NB4 (cell line): ENCODE measurements at regions not wholly inside any gene's neighbourhood (a gene's known extent, or its start where the extent isn't known, plus 50 kb on each side); places are given as distances from the start of the nearest gene placed in this dataset.

Experiments
- DNase-seq: peaks from one replicate; pipeline ENCODE4 v3.0.0; 2010; ENCODE audit warnings: low read depth
- H3K4me3 ChIP-seq: one replicate; pipeline ENCODE4 v1.5.1; 2011; ENCODE audit warnings: mild to moderate bottlenecking, low read depth, low read length, moderate library complexity
- MYC ChIP-seq: IDR thresholded peaks from 2 replicates; pipeline ENCODE4 v1.6.1; 2011; ENCODE audit warnings: low read depth, low read length
- POLR2A ChIP-seq: IDR thresholded peaks from 2 replicates; pipeline ENCODE4 v1.6.1; 2011; ENCODE audit warnings: mild to moderate bottlenecking; ENCODE audit not compliant: insufficient read length; ENCODE audit errors: extremely low read depth
- TF ChIP-seq, protein P1 (sequence below): IDR thresholded peaks from 2 replicates; pipeline ENCODE4 v1.6.1; 2011; ENCODE audit warnings: low read depth, low read length
- TF ChIP-seq, protein P2 (sequence below): IDR thresholded peaks from one replicate; pipeline ENCODE4 v1.5.1; 2012; ENCODE audit warnings: low read depth, low read length

DNA sequence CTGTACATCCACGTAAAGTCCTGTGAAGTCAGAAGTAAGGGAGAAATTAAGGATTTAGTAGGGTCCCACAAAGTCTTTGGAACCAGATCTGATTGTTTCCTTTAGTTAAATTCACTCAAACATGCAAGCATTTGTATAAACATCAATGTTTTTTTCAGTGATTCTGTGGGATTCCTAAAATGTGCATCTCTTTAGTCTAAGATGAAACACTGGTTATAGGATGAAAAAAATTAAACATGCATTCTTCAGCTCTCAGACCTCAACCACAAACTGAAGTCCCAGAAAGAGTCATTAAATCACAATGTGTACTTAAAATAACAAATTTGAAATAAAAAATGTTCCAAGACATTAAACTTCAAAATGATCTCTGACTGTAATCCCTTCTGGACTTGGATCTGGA lies 76.5 kb upstream of the APCDD1 start:
- TF ChIP-seq POLR2A, result no peak
- TF ChIP-seq, protein P1, sequence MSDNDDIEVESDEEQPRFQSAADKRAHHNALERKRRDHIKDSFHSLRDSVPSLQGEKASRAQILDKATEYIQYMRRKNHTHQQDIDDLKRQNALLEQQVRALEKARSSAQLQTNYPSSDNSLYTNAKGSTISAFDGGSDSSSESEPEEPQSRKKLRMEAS, result no peak
- TF ChIP-seq, protein P2, sequence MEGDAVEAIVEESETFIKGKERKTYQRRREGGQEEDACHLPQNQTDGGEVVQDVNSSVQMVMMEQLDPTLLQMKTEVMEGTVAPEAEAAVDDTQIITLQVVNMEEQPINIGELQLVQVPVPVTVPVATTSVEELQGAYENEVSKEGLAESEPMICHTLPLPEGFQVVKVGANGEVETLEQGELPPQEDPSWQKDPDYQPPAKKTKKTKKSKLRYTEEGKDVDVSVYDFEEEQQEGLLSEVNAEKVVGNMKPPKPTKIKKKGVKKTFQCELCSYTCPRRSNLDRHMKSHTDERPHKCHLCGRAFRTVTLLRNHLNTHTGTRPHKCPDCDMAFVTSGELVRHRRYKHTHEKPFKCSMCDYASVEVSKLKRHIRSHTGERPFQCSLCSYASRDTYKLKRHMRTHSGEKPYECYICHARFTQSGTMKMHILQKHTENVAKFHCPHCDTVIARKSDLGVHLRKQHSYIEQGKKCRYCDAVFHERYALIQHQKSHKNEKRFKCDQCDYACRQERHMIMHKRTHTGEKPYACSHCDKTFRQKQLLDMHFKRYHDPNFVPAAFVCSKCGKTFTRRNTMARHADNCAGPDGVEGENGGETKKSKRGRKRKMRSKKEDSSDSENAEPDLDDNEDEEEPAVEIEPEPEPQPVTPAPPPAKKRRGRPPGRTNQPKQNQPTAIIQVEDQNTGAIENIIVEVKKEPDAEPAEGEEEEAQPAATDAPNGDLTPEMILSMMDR, result no peak
- TF ChIP-seq MYC, result no peak
- no peak for DNase-seq
- H3K4me3 ChIP-seq, result no peak overlapping the region

DNA sequence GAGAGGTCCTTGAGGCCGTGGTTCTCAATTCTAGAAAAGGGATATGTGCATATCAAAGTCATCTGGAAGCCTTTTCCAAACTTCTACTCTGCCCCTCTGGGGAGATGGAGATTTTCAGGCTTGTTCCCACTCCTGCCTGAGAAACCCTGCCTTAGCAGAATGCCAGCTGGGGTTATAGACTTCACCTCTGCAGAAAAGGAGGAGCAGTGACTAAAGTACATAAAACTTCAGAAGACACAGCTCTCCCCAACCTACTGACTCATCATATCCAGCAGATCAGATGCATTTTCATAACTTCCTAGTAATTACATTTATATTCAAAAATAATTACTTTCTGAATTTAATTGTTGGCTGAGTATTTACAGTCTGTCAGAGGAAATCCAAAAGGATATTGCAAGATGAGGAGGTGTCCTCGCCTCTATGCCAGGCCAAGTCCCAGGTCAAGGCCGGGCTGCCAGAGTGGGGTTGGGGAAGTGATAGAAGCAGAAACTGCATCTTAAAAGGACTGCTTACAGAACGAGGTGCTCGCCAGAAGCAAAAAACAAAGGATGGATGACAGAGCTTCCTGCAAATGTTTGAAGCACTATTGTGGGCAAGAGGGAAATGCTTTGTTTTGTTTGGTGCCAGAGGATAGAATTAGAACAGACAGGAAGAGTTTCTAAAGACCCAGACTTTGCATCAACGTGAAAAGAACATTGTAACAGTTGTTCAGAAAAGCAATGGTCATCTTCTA lies 75.6 kb upstream of the APCDD1 start:
- TF ChIP-seq, protein P1, result no peak
- TF ChIP-seq MYC, result no peak
- TF ChIP-seq, protein P2, result no peak
- no peak for TF ChIP-seq POLR2A
- DNase-seq, result no peak
- H3K4me3 ChIP-seq, result no peak overlapping the region

DNA sequence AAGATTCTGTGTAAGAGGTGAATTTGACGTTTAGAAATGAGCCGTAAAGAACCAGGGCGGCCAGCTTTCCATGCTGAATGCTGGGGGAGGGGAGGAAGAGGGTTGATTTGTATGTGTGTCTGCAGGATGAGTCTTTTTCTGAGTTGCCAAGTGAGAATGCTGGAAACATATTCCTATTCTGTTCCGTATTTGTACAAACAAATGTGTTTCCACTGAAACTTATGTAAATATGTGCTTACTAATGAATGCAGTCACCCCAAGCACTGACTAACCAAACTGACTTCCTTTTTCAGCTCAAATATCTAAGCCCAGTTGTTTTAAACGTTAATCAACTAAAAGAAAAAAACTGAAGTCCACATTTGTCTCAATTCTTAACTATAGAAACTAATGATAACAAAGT lies 74.9 kb upstream of the APCDD1 start:
- TF ChIP-seq, protein P2, result no peak
- TF ChIP-seq POLR2A (no peak), MYC (no peak)
- TF ChIP-seq, protein P1, result no peak
- DNase-seq, result no peak
- no peak overlapping the region for H3K4me3 ChIP-seq

DNA sequence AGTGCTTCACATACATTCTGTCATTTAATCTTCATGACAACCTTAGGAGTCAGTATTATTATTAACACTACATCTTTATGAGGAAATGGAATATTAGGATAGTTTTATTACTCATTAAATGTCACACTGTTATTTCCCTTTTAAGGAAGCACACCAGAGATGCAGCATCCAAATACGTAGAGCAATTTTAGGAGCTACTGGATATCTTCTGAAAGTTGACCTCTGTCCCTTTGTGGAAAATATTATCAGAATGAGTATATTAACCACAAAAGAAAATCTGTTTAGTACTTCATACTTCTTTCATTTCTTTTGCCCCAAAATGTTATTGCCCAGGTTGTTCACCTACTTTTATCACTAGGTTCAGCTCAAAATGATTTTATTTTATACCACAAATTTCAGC lies 72.9 kb upstream of the APCDD1 start:
- H3K4me3 ChIP-seq, result no peak overlapping the region
- TF ChIP-seq, protein P1, result no peak
- no peak for TF ChIP-seq POLR2A
- TF ChIP-seq, protein P2, result no peak
- no peak for TF ChIP-seq MYC
- DNase-seq, result no peak

DNA sequence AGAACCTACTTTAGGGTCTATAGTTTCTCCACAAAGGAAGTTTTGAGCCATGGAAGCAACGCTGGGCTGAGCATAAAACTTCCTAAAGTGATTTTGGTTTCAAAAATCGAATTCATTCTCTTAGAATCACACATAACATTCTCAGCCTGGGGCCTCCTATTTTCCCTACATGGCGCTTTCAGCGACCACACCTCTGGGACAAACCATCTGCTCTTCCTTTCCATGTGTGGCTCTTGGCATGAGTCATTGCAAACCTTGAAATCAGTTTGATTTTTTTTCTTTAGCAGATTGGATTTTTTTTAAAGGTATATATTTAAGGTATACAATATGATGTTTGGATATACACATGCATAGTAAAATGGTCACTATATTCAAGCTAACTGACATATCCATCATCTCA lies 72.5 kb upstream of the APCDD1 start:
- no peak overlapping the region for H3K4me3 ChIP-seq
- no peak for DNase-seq
- TF ChIP-seq POLR2A (no peak), MYC (no peak)
- TF ChIP-seq, protein P2, result no peak
- TF ChIP-seq, protein P1, result no peak
